Breast epithelium (tissue), 3 donors: ENCODE measurements at regions not wholly inside any gene's neighbourhood (a gene's known extent, or its start where the extent isn't known, plus 50 kb on each side); places are given as distances from the start of the nearest gene placed in this dataset.

Source experiments
- POLR2A ChIP-seq: fragments of 450-650 bp; IDR thresholded peaks from one replicate; pipeline ENCODE4 v1.6.1; 2016; ENCODE audit warnings: antibody characterized with exemption, mild to moderate bottlenecking, moderate library complexity
- TF ChIP-seq, protein P1 (sequence below), 3 donors: fragments of 450-650 bp; IDR thresholded peaks; one replicate each; pipeline ENCODE4 v1.5.1; 2016 to 2017; ENCODE audit warnings: antibody characterized with exemption in 3 of 3, mild to moderate bottlenecking in 3 of 3, moderate library complexity in 3 of 3

DNA sequence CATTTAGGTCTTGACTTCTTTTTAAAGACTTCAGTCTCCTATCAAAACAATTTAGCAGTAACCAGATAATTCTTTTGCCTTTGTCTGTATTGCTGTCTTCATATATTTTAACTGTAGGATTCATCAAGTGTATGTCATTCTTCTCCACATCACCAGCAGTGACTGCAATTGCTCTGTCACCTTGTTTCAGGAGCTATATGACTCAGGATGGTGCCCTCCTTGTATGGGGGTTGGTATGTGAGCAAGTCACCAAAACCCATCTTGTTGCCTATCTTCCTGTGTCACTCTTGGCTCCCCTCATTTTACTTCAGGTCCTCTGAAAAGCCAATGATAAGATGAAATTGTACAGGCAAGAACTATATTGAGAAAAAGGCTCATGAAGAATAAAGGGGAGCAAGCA is 256.9 kb upstream of the LUZP2 start:
- TF ChIP-seq, protein P1, sequence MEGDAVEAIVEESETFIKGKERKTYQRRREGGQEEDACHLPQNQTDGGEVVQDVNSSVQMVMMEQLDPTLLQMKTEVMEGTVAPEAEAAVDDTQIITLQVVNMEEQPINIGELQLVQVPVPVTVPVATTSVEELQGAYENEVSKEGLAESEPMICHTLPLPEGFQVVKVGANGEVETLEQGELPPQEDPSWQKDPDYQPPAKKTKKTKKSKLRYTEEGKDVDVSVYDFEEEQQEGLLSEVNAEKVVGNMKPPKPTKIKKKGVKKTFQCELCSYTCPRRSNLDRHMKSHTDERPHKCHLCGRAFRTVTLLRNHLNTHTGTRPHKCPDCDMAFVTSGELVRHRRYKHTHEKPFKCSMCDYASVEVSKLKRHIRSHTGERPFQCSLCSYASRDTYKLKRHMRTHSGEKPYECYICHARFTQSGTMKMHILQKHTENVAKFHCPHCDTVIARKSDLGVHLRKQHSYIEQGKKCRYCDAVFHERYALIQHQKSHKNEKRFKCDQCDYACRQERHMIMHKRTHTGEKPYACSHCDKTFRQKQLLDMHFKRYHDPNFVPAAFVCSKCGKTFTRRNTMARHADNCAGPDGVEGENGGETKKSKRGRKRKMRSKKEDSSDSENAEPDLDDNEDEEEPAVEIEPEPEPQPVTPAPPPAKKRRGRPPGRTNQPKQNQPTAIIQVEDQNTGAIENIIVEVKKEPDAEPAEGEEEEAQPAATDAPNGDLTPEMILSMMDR (IDR thresholded peaks at IDR 0.05) = no peak
- no peak for TF ChIP-seq POLR2A
